NB4 (cell line): ENCODE measurements at regions not wholly inside any gene's neighbourhood (a gene's known extent, or its start where the extent isn't known, plus 50 kb on each side); places are given as distances from the start of the nearest gene placed in this dataset.

Experiments used
- DNase-seq: peaks from one replicate; pipeline ENCODE4 v3.0.0; 2010; ENCODE audit warnings: low read depth
- H3K4me3 ChIP-seq: one replicate; pipeline ENCODE4 v1.5.1; 2011; ENCODE audit warnings: mild to moderate bottlenecking, low read depth, low read length, moderate library complexity
- MAX ChIP-seq: IDR thresholded peaks from 2 replicates; pipeline ENCODE4 v1.6.1; 2011; ENCODE audit warnings: low read depth, low read length
- MYC ChIP-seq: IDR thresholded peaks from 2 replicates; pipeline ENCODE4 v1.6.1; 2011; ENCODE audit warnings: low read depth, low read length
- POLR2A ChIP-seq: IDR thresholded peaks from 2 replicates; pipeline ENCODE4 v1.6.1; 2011; ENCODE audit warnings: mild to moderate bottlenecking; ENCODE audit not compliant: insufficient read length; ENCODE audit errors: extremely low read depth
- TF ChIP-seq, protein P1 (sequence below): IDR thresholded peaks from one replicate; pipeline ENCODE4 v1.5.1; 2012; ENCODE audit warnings: low read depth, low read length

DNA sequence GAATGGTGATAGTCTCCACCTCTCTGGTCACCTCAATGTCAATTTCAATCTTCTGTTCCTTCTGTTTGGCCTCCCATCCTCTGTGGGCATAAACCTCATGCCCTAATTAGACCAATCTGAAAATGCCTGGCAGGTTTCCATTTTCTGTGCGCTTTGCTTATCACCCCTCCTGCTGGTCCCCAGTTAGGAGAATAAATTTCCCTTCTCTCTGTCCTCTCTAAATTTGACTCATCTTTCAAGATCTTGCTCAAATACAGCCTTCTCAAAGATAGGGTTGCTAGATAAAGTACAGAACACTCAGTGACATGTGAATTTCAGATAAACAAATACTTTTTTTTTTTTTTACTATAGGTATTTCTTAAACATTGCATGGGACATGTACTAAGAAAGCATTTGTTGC, 69.4 kb upstream of the CD180 start:
- H3K4me3 ChIP-seq, result no peak overlapping the region
- DNase-seq, result no peak
- TF ChIP-seq MAX (no peak), POLR2A (no peak), MYC (no peak)
- TF ChIP-seq, protein P1, sequence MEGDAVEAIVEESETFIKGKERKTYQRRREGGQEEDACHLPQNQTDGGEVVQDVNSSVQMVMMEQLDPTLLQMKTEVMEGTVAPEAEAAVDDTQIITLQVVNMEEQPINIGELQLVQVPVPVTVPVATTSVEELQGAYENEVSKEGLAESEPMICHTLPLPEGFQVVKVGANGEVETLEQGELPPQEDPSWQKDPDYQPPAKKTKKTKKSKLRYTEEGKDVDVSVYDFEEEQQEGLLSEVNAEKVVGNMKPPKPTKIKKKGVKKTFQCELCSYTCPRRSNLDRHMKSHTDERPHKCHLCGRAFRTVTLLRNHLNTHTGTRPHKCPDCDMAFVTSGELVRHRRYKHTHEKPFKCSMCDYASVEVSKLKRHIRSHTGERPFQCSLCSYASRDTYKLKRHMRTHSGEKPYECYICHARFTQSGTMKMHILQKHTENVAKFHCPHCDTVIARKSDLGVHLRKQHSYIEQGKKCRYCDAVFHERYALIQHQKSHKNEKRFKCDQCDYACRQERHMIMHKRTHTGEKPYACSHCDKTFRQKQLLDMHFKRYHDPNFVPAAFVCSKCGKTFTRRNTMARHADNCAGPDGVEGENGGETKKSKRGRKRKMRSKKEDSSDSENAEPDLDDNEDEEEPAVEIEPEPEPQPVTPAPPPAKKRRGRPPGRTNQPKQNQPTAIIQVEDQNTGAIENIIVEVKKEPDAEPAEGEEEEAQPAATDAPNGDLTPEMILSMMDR, result no peak

DNA sequence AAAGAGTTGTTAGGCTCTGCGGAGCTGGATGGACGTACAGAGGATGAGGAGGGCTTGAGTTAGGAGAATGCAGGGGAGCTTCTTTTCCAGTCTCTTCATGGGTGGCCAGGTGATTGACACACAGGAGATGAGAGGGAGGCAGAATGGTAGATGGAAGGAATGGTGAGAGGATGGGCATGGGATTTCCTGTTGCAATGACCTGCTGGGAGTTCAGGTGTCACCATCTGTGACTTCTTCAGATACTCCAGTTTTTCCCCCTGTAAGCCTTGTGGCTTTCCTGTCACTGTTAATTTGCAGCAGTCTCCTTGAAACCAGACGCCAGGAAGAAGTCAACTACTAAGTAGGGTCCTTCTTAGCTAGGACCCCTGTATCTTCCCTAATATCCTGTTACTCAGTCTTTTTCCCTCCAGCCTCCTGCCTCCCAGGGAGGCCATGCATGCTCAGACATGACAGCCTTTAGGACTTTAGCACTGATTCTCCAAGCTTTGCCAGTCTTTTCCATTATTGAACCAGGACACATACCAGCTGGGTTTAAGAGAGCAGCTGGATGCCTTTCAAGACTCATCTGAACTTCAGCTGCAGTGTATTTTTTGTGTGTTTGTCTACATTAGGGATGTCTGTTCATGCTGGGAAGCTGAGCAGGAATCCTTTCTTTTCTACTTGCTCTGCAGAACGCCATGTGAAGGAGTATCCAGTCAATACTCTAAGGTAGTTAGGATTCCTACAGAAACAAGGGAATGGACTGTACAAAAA, 67.2 kb upstream of the CD180 start:
- H3K4me3 ChIP-seq, result no peak overlapping the region
- DNase-seq, result no peak
- TF ChIP-seq MAX (no peak), POLR2A (no peak), MYC (no peak)
- TF ChIP-seq, protein P1, result no peak

GRCh38 chr5:67262956-67263355, 66.4 kb upstream of the CD180 start:
- no peak overlapping the region for H3K4me3 ChIP-seq
- TF ChIP-seq, protein P1, result no peak
- TF ChIP-seq MYC (no peak), POLR2A (no peak), MAX (no peak)
- no peak for DNase-seq

GRCh38 chr5:67262206-67262605, 65.6 kb upstream of the CD180 start:
- no peak overlapping the region for H3K4me3 ChIP-seq
- TF ChIP-seq, protein P1, result no peak
- no peak for TF ChIP-seq MYC
- no peak for TF ChIP-seq POLR2A
- TF ChIP-seq MAX, result no peak
- no peak for DNase-seq

DNA sequence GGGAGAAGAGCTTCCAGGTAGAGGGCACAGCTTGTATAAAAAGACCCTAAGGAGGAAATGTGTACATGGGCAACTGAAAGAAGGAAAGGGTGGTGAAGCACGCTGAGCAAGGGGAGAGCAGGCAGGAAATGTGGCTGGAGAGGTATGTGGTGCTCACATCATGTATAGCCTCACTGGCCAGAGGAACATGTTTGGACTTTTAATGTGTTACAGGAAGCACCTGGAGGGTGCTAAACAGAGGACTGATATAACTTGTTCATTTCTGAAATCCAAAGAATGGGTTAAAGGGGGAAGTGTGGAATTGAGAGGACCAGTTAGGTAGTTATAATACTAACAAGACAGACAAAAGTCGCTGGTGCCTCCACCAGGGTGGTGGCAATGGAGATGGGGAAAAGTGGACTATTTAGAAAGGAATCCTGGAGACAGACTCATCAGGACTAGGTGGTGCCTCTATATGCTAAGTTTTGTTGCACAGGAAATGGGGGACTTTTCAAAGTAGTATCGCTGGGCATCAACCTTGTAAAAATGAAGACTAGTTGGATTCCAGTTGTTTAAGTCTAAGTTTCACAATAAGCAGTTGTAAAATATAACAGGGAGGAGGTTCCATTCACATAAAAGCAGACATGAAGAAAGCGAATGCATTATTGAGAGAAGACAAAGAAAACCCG, 63.1 kb upstream of the CD180 start:
- H3K4me3 ChIP-seq, result no peak overlapping the region
- no peak for TF ChIP-seq MYC
- TF ChIP-seq POLR2A, result no peak
- TF ChIP-seq, protein P1, result no peak
- TF ChIP-seq MAX, result no peak
- no peak for DNase-seq
